CD8-positive, alpha-beta memory T cell (primary cell): ENCODE measurements at regions not wholly inside any gene's neighbourhood (a gene's known extent, or its start where the extent isn't known, plus 50 kb on each side); places are given as distances from the start of the nearest gene placed in this dataset.

Experiments used
- CTCF ChIA-PET: fragments of 350-600 bp; sonication (Branson Sonifier 250); formaldehyde crosslinking; loops from one replicate; lab custom pipeline; 2021; ENCODE audit warnings: antibody characterized with exemption; lab: Charles Lee
- POLR2A ChIA-PET: fragments of 350-600 bp; sonication (Branson Sonifier 250); formaldehyde crosslinking; loops from one replicate; lab custom pipeline; 2021; ENCODE audit warnings: antibody characterized with exemption; lab: Charles Lee
- DNase-seq, 5 donors: peaks; one replicate each; pipeline versions ENCODE4 v3.0.0 to v3.0.0-alpha.2; 2020 to 2022; ENCODE audit warnings: mixed read lengths in 1 of 5
- H3K27ac ChIP-seq: one replicate; pipeline ENCODE4 v1.7.0; 2013; ENCODE audit warnings: low read depth, mild to moderate bottlenecking, low read length, moderate library complexity
- H3K27me3 ChIP-seq: 2 replicates; pipeline ENCODE4 v1.7.0; 2013; ENCODE audit warnings: low read length, mild to moderate bottlenecking; ENCODE audit not compliant: insufficient read depth, poor library complexity, severe bottlenecking
- H3K36me3 ChIP-seq: 2 replicates; pipeline ENCODE4 v1.7.0; 2013; ENCODE audit warnings: mild to moderate bottlenecking, low read length, moderate library complexity; ENCODE audit not compliant: insufficient read depth
- H3K4me1 ChIP-seq: 2 replicates; pipeline ENCODE4 v1.7.0; 2013; ENCODE audit warnings: mild to moderate bottlenecking, low read length, moderate library complexity; ENCODE audit not compliant: insufficient read depth
- H3K4me3 ChIP-seq: 2 replicates; pipeline ENCODE4 v1.7.0; 2013; ENCODE audit warnings: mild to moderate bottlenecking, low read length
- H3K9me3 ChIP-seq: 2 replicates; pipeline ENCODE4 v1.7.0; 2013; ENCODE audit warnings: mild to moderate bottlenecking, low read length
- H3K27ac Mint-ChIP-seq, 8 donors: one replicate each; pipeline ENCODE4 v1.8.0; 2020 to 2021; ENCODE audit warnings: mixed read lengths in 8 of 8, mild to moderate bottlenecking in 6 of 8, inconsistent platforms in 3 of 8, moderate library complexity in 3 of 8
- H3K27me3 Mint-ChIP-seq, 2 donors: one replicate each; pipeline ENCODE4 v1.8.0; 2020 to 2021; ENCODE audit warnings: mixed read lengths in 2 of 2, mild to moderate bottlenecking in 1 of 2, moderate library complexity in 1 of 2
- H3K36me3 Mint-ChIP-seq, 3 donors: one replicate each; pipeline ENCODE4 v1.8.0; 2020 to 2021; ENCODE audit warnings: mixed read lengths in 3 of 3, inconsistent platforms in 1 of 3, mild to moderate bottlenecking in 1 of 3
- H3K4me1 Mint-ChIP-seq, 3 donors: one replicate each; pipeline ENCODE4 v1.8.0; 2020 to 2021; ENCODE audit warnings: mixed read lengths in 3 of 3, inconsistent platforms in 1 of 3, mild to moderate bottlenecking in 1 of 3
- H3K4me3 Mint-ChIP-seq, 7 donors: one replicate each; pipeline ENCODE4 v1.8.0; 2020 to 2021; ENCODE audit warnings: mixed read lengths in 7 of 7, mild to moderate bottlenecking in 6 of 7, moderate library complexity in 4 of 7, inconsistent platforms in 2 of 7
- H3K9me3 Mint-ChIP-seq, 5 donors: one replicate each; pipeline ENCODE4 v1.8.0; 2020 to 2022; ENCODE audit warnings: mixed read lengths in 5 of 5, mild to moderate bottlenecking in 3 of 5, moderate library complexity in 2 of 5, inconsistent platforms in 1 of 5

DNA sequence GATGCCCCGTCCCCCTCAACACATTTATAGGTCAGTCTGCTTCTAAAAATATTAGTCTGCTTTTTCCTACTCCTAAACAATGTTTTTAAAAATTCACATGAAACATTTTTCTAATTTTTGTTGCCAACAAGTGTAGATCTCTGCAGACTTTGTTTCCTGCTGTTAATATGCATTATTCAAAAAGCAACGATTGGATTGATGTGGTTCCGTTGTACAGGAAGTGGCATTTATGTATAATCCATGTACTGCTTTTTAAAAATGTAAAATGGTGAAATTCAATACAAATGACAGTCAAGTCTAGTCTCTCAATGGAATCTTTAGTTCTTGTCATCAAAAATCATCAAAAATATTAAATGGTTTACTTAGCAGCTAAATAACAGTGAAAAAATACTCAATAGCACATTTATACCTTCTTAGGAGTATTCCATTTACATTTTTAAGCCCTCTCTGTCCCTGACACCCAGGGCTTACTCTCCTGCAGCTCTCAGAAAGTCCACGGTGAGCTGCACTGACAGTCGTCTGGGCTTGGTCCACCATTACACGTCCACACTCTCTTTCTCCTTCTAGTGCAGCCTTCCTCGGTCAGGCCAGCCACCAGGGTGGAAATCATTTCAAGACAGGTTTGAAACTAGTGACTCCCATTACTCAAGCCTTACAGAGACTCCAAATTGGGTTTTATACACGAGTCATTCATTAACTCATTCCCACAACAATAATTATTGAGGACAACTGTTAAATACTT is 211.5 kb downstream of the TMEM200A start:
- Mint-ChIP-seq H3K27ac (peak overlapping the region in 7 of 8 donors; percentile 10 to 75 (median 41)), H3K27me3 (no peaks in the 10 kb centered on the region), H3K9me3 (no peaks in the 10 kb centered on the region), H3K4me3 (peak overlapping the region; percentile 39 to 84 (median 73)), H3K36me3 (peaks cover 0 to 2% (median 0%) of the 10 kb centered on the region in 3 donors), H3K4me1 (peaks cover 52 to 65% (median 60%) of the 10 kb centered on the region in 3 donors)
- Histone ChIP-seq H3K4me1 (peaks cover 48% of the 10 kb centered on the region), H3K27me3 (no peaks in the 10 kb centered on the region), H3K36me3 (no peaks in the 10 kb centered on the region), H3K4me3 (no peak overlapping the region), H3K9me3 (no peaks in the 10 kb centered on the region), H3K27ac (no peak overlapping the region)
- POLR2A ChIA-PET = interaction anchor here (0.9 kb wide), 1 partner anchor 61 kb away, joined by 4 read pairs; no protein-coding TSS in a partner anchor
- peak in 2 of 5 donors; percentile 32 for DNase-seq
- CTCF ChIA-PET = interaction anchor here (1.2 to 2.2 kb wide), 2 partner anchors 9 to 54 kb away, joined by 3 to 10 read pairs; no protein-coding TSS in a partner anchor

DNA sequence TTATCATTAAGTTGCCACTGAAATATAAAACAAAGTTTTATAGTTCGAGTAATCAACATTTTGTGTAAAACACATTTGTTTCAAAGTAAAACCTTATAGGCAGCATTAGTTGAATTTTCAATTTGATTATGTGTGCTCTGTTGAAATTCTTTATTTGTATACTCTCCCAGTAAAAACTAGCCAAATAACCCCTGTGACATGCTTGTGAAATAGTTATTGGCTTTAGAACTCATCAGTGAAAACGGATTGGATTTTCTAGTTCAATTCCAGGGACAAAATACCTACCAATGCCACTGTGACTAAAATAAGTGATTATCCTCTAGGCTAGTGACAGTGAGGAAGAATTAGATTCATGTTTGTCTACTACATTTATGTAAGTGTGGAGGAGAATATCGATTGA is 212.9 kb downstream of the TMEM200A start:
- H3K9me3 ChIP-seq = no peaks in the 10 kb centered on the region
- ChIA-PET POLR2A (no interaction called here), CTCF (no interaction called here)
- no peak overlapping the region for H3K4me3 ChIP-seq
- Mint-ChIP-seq H3K27me3 (no peaks in the 10 kb centered on the region), H3K27ac (peak overlapping the region in 1 of 8 donors; percentile 28), H3K9me3 (no peaks in the 10 kb centered on the region), H3K4me1 (peaks cover 48 to 52% (median 48%) of the 10 kb centered on the region in 3 donors), H3K4me3 (no peak overlapping the region), H3K36me3 (no peaks in the 10 kb centered on the region)
- H3K27ac ChIP-seq = no peak overlapping the region
- DNase-seq = no peak
- H3K36me3 ChIP-seq = no peaks in the 10 kb centered on the region
- H3K27me3 ChIP-seq = no peaks in the 10 kb centered on the region
- H3K4me1 ChIP-seq = peaks cover 42% of the 10 kb centered on the region

DNA sequence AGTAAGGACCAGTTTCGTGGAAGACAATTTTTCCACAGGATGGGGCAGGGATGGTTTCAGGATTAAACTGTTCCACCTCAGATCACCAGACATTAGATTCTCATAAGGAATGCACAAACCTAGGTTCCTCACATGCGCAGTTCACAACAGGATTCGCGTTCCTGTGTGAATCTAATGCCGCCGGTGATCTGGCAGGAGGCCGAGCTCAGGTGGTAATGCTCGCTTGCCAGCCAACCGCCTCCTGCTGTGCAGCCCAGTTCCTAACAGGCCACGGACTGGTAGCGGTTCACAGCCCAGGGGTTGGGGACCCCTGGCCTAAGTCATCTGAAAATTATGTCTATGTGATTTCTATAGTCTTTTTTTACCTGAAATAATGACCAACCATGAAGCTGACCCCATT is 217.5 kb downstream of the TMEM200A start:
- ChIA-PET POLR2A (no interaction called here), CTCF (no interaction called here)
- no peak for DNase-seq
- no peaks in the 10 kb centered on the region for H3K27me3 Mint-ChIP-seq
- Histone ChIP-seq H3K9me3 (no peaks in the 10 kb centered on the region), H3K36me3 (no peaks in the 10 kb centered on the region), H3K4me1 (no peaks in the 10 kb centered on the region), H3K4me3 (no peak overlapping the region), H3K27ac (no peak overlapping the region), H3K27me3 (no peaks in the 10 kb centered on the region)
- no peak overlapping the region for H3K4me3 Mint-ChIP-seq
- H3K9me3 Mint-ChIP-seq = no peaks in the 10 kb centered on the region
- H3K27ac Mint-ChIP-seq = no peak overlapping the region
- peaks cover 6 to 24% (median 18%) of the 10 kb centered on the region in 3 donors for H3K4me1 Mint-ChIP-seq
- H3K36me3 Mint-ChIP-seq = no peaks in the 10 kb centered on the region

DNA sequence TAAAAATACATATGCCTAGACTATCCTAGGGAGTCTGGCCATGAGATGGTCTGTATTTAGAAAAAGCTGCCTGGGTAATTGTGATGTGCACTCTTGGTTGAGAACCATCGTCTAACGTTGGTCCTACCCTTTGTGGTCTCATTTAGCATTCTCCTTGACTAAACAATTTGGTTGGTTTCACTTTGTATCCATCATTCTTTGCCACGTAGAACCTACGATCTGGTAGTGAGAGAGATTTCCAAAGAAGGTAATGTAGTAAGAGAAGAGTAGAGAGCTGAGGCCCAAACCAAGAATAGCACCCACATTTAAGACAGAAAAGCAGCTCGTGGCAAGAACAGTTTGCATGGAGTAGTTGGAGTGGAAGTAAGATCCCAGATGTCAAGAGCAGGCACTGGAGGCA is 219.8 kb downstream of the TMEM200A start:
- no peak overlapping the region for H3K27ac ChIP-seq
- Mint-ChIP-seq H3K9me3 (no peaks in the 10 kb centered on the region), H3K4me3 (peak overlapping the region in 3 of 7 donors; percentile 5 to 71 (median 19)), H3K27ac (peak overlapping the region in 2 of 8 donors; percentile 7 to 55), H3K36me3 (no peaks in the 10 kb centered on the region), H3K4me1 (peaks cover 2 to 18% (median 16%) of the 10 kb centered on the region in 3 donors), H3K27me3 (no peaks in the 10 kb centered on the region)
- H3K9me3 ChIP-seq = no peaks in the 10 kb centered on the region
- H3K36me3 ChIP-seq = no peaks in the 10 kb centered on the region
- ChIA-PET CTCF (interaction anchor here (1.5 to 2.4 kb wide), 2 partner anchors 10 to 70 kb away, joined by 3 to 10 read pairs; no protein-coding TSS in a partner anchor), POLR2A (interaction anchor here (0.7 kb wide), 1 partner anchor 9 kb away, joined by 3 read pairs; no protein-coding TSS in a partner anchor)
- H3K4me1 ChIP-seq = no peaks in the 10 kb centered on the region
- DNase-seq = no peak
- no peak overlapping the region for H3K4me3 ChIP-seq
- H3K27me3 ChIP-seq = no peaks in the 10 kb centered on the region

DNA sequence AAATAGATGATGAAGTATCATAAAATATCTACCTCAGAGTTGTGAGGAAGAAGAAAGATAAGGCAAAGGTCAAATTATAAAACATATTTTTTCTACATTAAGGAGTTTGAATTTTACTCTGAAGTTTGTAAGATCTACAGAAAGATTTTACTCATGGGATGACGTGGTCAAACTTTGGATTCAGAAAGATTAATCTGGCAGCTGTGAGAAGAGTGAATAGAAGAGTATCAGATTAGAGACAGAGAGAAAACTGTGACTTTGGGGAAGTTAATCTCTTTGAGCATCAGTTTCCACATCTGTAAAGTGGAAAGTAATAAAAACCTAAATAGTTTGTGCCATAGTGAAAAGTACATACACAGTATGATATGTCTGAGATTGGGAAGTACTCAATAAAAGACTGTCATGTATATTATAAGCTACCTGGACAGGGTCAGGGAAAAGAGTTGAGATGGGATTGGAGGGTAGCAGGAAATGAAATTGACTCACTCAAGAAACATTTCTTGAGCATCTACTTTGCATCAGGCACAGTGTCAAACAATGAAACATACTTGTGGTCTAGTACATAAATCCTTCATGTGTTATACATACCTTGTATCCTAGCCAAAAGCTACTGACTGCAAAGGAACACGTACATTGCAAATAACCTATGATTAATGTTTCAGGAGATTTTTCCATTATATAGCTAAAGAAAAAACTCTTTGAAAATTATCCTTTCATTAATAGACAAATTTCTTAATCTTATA is 222.1 kb downstream of the TMEM200A start:
- Histone ChIP-seq H3K36me3 (no peaks in the 10 kb centered on the region), H3K9me3 (no peaks in the 10 kb centered on the region), H3K4me3 (no peak overlapping the region), H3K27me3 (no peaks in the 10 kb centered on the region), H3K27ac (no peak overlapping the region), H3K4me1 (no peaks in the 10 kb centered on the region)
- no peaks in the 10 kb centered on the region for H3K27me3 Mint-ChIP-seq
- H3K4me1 Mint-ChIP-seq = peaks cover 2 to 18% (median 16%) of the 10 kb centered on the region in 3 donors
- H3K9me3 Mint-ChIP-seq = peaks cover 4 to 11% (median 5%) of the 10 kb centered on the region in 5 donors
- no peak overlapping the region for H3K27ac Mint-ChIP-seq
- DNase-seq = no peak
- peaks cover 0 to 18% (median 5%) of the 10 kb centered on the region in 3 donors for H3K36me3 Mint-ChIP-seq
- ChIA-PET POLR2A (no interaction called here), CTCF (interaction anchor here (2.4 kb wide), 1 partner anchor 12 kb away, joined by 10 read pairs; no protein-coding TSS in a partner anchor)
- no peak overlapping the region for H3K4me3 Mint-ChIP-seq

DNA sequence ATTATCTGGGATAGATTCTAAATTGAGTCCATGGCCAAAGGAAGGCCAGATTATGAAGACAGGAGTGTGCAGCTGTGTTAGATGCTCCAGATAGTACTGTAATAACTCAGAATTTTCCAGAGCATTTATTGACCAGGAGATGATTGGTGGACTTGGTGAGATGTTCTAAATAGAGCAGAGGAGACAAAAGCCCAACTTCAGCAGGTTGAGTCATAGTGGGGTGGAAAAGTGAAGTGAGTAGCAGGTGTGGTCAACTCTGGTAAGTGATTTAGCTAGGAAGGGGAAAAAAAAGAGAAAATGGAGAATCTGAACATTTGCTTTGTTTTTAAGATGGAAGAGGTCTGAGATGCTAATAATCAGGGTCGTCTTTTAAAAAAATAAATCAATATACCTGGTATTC is 227.4 kb downstream of the TMEM200A start:
- H3K36me3 Mint-ChIP-seq = peaks cover 0 to 20% (median 5%) of the 10 kb centered on the region in 3 donors
- H3K27ac Mint-ChIP-seq = no peak overlapping the region
- Histone ChIP-seq H3K9me3 (no peaks in the 10 kb centered on the region), H3K4me1 (no peaks in the 10 kb centered on the region), H3K4me3 (no peak overlapping the region), H3K27ac (no peak overlapping the region), H3K36me3 (no peaks in the 10 kb centered on the region), H3K27me3 (no peaks in the 10 kb centered on the region)
- ChIA-PET POLR2A (no interaction called here), CTCF (no interaction called here)
- H3K9me3 Mint-ChIP-seq = peaks cover 4 to 11% (median 5%) of the 10 kb centered on the region in 5 donors
- DNase-seq = no peak
- peaks cover 0 to under 1% (median 0%) of the 10 kb centered on the region in 3 donors for H3K4me1 Mint-ChIP-seq
- no peak overlapping the region for H3K4me3 Mint-ChIP-seq
- H3K27me3 Mint-ChIP-seq = no peaks in the 10 kb centered on the region

DNA sequence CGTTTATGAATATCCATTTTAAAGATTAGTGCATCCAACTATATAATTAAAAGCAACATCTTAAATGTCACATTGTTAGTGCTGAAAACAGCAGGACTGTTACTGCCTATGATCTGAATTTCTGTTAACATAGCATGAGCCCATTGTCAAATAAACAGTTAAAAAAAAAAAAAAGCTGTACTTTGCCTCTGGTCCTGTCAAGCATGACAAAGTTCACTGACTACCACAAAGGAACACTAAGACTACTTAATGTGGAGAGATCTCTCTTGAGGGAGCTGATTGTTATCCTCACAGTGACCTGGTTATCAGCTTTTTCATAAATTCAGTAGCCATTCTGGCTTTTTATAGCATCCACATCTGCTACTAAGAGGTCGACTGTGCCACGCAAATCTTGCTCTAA is 228.1 kb downstream of the TMEM200A start:
- Histone ChIP-seq H3K9me3 (no peaks in the 10 kb centered on the region), H3K4me3 (no peak overlapping the region), H3K36me3 (no peaks in the 10 kb centered on the region), H3K27me3 (no peaks in the 10 kb centered on the region), H3K4me1 (no peaks in the 10 kb centered on the region), H3K27ac (no peak overlapping the region)
- no peak overlapping the region for H3K4me3 Mint-ChIP-seq
- ChIA-PET POLR2A (no interaction called here), CTCF (no interaction called here)
- H3K36me3 Mint-ChIP-seq = peaks cover 0 to 20% (median 5%) of the 10 kb centered on the region in 3 donors
- DNase-seq = no peak
- no peaks in the 10 kb centered on the region for H3K27me3 Mint-ChIP-seq
- H3K27ac Mint-ChIP-seq = no peak overlapping the region
- H3K9me3 Mint-ChIP-seq = peaks cover 4 to 11% (median 5%) of the 10 kb centered on the region in 5 donors
- peaks cover 0 to 6% (median 0%) of the 10 kb centered on the region in 3 donors for H3K4me1 Mint-ChIP-seq
